ENCODE measurements at regions not wholly inside any gene's neighbourhood (a gene's known extent, or its start where the extent isn't known, plus 50 kb on each side); places are given as distances from the start of the nearest gene placed in this dataset.
"Not testable (repeated sequence)": the region's sequence is repeated elsewhere in the genome, so short reads cannot be mapped to it uniquely, and the experiment has no call there.

DNA sequence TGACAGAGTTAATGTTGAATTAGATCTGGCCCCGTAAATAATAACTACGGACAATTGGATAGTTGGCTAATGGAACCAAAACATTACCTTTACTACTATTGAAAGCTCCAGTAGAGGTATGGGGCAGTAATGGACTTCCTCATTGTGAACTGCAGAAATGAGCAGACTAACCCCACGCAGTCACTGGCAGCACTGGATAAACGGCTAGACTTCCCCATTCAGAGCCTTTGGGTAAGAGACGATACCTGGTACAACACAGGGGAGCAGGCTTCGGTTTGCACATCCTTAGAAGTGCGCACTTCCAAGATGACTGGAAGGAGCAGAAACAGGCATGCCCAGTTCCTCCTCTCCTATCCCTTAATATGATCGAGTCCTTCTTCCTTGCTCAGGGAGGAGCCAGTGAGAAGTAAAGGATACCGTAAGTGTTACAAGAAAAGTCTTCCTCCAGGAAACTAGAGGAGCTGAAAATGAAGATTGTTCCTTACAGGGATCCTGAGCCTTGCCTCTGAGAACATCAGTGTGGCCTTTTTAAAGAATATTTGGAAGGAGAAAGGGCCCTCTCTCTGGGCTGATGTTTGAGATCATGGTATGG, 100.5 kb upstream of the NECTIN3 start:
- DNase-seq: no peak

DNA sequence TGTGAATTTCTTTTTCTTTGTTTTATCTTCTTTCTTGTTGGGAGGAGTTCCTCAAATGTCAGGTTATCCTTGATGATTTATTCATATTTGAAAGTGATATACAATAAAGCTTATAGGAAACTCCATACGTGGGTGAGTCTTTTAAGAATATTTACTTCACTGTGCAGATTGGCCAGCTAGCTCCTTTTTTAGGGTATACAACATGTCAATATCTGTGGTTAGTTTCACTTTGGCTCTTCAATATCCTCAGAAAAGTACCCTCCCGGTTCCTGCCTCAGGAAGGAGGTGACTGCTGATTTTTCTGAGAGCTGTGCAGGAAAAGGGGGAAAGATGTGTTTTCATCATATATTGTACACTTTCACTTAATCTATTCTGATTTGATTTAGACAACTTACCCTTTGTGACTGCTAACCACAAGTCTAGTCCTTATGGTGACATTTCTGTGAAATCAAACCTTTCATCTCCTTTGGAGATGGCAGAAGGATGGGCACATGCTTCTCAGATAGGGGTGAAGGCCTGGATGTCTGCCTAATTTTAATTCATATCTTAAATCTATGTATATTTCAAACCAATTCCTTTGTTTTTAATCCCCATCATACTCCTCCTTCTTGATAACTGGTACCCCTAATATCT, 98.2 kb upstream of the NECTIN3 start:
- no peak for DNase-seq

DNA sequence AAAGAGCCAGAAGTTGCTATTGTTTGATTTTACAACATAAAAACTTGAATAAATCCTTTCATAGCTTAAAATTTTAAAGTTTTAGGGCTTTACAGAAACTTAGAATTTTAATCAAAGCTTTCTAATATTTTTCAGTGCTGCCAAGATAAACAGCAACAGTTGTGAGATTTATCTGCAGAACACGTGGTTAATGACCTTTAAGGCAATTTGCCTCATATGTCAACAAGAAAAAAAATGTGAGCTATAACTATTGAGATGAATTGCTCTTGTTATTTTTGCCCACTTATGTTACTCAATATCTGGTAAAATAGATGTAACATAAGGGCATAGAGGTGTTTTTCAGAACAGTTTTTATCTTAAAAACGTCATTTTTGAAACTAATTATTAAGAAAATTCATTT, 96.7 kb upstream of the NECTIN3 start:
- no peak for DNase-seq

GRCh38 chr3:110984456-110985250, 87.0 kb upstream of the NECTIN3 start:
- DNase-seq: no peak

GRCh38 chr3:110989446-110989845, 82.2 kb upstream of the NECTIN3 start:
- DNase-seq: no peak

DNA sequence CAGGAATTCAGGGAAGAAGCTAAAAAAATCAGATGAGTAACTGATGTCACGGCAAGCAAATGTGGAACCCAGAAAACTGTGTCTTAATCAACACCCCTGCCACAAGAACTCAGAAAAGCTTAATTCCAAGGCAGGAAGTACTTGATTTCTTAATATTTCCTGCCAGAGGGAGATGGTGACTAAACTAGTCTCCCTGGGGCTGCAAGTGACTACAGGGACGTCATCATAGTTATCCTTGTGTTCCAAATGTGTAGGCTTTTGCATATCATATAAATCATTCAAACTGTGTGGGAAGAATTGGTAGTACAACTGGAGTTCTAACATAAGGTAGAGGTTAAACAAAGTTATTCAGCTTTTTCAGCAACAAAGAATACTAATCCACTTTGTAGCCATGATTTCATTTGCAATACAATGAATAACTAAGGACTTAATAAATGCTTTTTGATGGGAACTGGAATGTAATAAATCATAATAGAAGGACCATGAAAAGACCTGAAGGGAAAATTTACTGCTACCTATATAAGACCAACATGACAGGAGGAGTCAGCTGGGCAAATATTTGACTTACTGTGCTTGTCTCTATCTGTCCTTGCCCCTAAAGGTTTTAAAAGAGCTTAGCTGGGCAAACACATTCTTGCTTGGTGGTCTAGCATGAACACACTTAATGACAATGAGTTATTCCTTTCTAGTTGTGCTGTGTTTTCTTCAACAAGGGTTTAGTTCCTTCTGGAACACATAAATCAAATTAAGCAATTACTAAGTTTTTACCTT, 76.0 kb upstream of the NECTIN3 start:
- DNase-seq: no peak

GRCh38 chr3:110998766-110999165, 72.8 kb upstream of the NECTIN3 start:
- not testable (repeated sequence) for DNase-seq

- not testable (repeated sequence) for DNase-seq
Observed at GRCh38 chr3:111006485-111006884, 65.1 kb upstream of the NECTIN3 start.

DNA sequence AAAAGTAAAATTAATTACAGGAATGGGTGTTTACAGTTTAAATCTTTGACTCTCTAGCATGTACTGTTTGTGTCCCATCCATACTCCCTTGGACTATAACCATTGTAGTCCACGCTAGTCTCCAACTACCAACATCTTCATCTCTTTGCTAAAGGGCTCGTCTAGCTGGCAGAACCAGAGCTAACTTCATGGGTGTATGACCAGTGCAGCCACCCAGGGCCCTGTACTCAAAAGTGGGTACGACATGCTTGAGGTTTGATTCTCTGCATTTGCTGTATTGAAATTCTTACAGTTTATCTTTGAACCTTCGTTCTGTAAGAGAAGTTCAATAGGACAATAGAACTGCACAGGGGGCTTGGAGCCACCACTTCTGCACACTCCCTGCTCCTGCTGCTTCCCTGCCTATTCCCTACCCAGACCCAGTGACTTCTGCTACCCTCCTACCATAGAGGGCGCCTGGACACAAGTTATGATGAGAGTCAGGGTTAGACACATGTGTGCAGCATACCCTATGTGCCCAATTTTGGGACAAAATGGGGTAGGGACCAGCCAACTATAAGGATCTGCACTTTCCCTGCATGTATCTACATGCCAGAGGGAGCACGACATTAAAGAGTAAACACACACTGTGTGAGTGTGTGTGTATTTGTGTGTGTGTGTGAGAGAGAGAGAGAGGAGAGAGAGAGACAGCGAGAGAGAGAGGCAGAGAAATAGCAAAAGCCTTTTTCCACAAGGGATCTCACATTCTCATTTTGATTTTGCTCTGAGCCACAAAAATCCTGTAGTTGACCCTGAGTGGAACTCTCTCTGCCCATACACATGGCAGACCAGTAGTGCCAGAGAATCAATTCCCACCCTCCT, 59.0 kb upstream of the NECTIN3 start:
- no peak for DNase-seq

All from GOT3 (cell line).